ENCODE measurements at regions not wholly inside any gene's neighbourhood (a gene's known extent, or its start where the extent isn't known, plus 50 kb on each side); places are given as distances from the start of the nearest gene placed in this dataset.

GRCh38 chr9:81489046-81489445, 200.3 kb downstream of the TLE1 start:
- DNase-seq (ENCODE audit: low read depth in 2 of 2): no peak

- DNase-seq (ENCODE audit: low read depth in 2 of 2): no peak
Measured at GRCh38 chr9:81480828-81481604, 208.3 kb downstream of the TLE1 start.

- DNase-seq (ENCODE audit: low read depth in 2 of 2): no peak
Measured at GRCh38 chr9:81479573-81479972, 209.8 kb downstream of the TLE1 start.

GRCh38 chr9:81477669-81478068, 211.7 kb downstream of the TLE1 start:
- peak; percentile 82 to 86 for DNase-seq (ENCODE audit: low read depth in 2 of 2)

GRCh38 chr9:81476813-81477490, 212.4 kb downstream of the TLE1 start:
- no peak for DNase-seq (ENCODE audit: low read depth in 2 of 2)

- DNase-seq (ENCODE audit: low read depth in 2 of 2): no peak
Measured at GRCh38 chr9:81474792-81475191, 214.6 kb downstream of the TLE1 start.

GRCh38 chr9:81474125-81474524, 215.2 kb downstream of the TLE1 start:
- DNase-seq (ENCODE audit: low read depth in 2 of 2): no peak

GRCh38 chr9:81473708-81474107, 215.6 kb downstream of the TLE1 start:
- no peak for DNase-seq (ENCODE audit: low read depth in 2 of 2)

GRCh38 chr9:81473206-81473605, 216.1 kb downstream of the TLE1 start:
- DNase-seq (ENCODE audit: low read depth in 2 of 2): no peak

- no peak for DNase-seq (ENCODE audit: low read depth in 2 of 2)
Measured at GRCh38 chr9:81472701-81473100, 216.6 kb downstream of the TLE1 start.

GRCh38 chr9:81470864-81471263, 218.5 kb downstream of the TLE1 start:
- no peak for DNase-seq (ENCODE audit: low read depth in 2 of 2)

- no peak for DNase-seq (ENCODE audit: low read depth in 2 of 2)
Measured at GRCh38 chr9:81468084-81468595, 221.2 kb downstream of the TLE1 start.

GRCh38 chr9:81466981-81467380, 222.4 kb downstream of the TLE1 start:
- DNase-seq (ENCODE audit: low read depth in 2 of 2): no peak

GRCh38 chr9:81465468-81466011, 223.8 kb downstream of the TLE1 start:
- no peak for DNase-seq (ENCODE audit: low read depth in 2 of 2)

- peak; percentile 64 to 66 for DNase-seq (ENCODE audit: low read depth in 2 of 2)
Measured at GRCh38 chr9:81462801-81463200, 226.5 kb downstream of the TLE1 start.

- no peak for DNase-seq (ENCODE audit: low read depth in 2 of 2)
Measured at GRCh38 chr9:81461196-81461595, 228.2 kb downstream of the TLE1 start.

GRCh38 chr9:81460693-81461092, 228.7 kb downstream of the TLE1 start:
- no peak for DNase-seq (ENCODE audit: low read depth in 2 of 2)

GRCh38 chr9:81459591-81459990, 229.8 kb downstream of the TLE1 start:
- DNase-seq (ENCODE audit: low read depth in 2 of 2): no peak

GRCh38 chr9:81456431-81457006, 232.8 kb downstream of the TLE1 start:
- no peak for DNase-seq (ENCODE audit: low read depth in 2 of 2)

- no peak for DNase-seq (ENCODE audit: low read depth in 2 of 2)
Measured at GRCh38 chr9:81455462-81456219, 233.7 kb downstream of the TLE1 start.

- no peak for DNase-seq (ENCODE audit: low read depth in 2 of 2)
Measured at GRCh38 chr9:81445331-81445921, 243.9 kb downstream of the TLE1 start.
